IMR-90 (cell line): ENCODE measurements at regions not wholly inside any gene's neighbourhood (a gene's known extent, or its start where the extent isn't known, plus 50 kb on each side); places are given as distances from the start of the nearest gene placed in this dataset.

Source experiments
- BHLHE40 ChIP-seq: fragments of 150-350 bp; IDR thresholded peaks from 2 replicates; pipeline ENCODE4 v1.6.1; 2016; ENCODE audit warnings: mild to moderate bottlenecking, low read depth, low read length
- CEBPB ChIP-seq: IDR thresholded peaks from 2 replicates; pipeline ENCODE4 v1.6.1; 2012; ENCODE audit warnings: low read depth, low read length, improper control_type of control experiment
- CTCF ChIP-seq: conservative IDR thresholded peaks from 2 replicates; pipeline ENCODE4 v1.5.1; 2012; ENCODE audit warnings: mild to moderate bottlenecking, low read depth, low read length, improper control_type of control experiment
- ELK1 ChIP-seq: fragments of 150-350 bp; IDR thresholded peaks from 2 replicates; pipeline ENCODE4 v1.6.1; 2016; ENCODE audit warnings: low read depth, mild to moderate bottlenecking, low read length, moderate library complexity, borderline replicate concordance
- FOS ChIP-seq: fragments of 150-350 bp; IDR thresholded peaks from 2 replicates; pipeline ENCODE4 v1.6.1; 2016; ENCODE audit warnings: low read depth, low read length
- MAFK ChIP-seq: IDR thresholded peaks from 2 replicates; pipeline ENCODE4 v1.6.1; 2012; ENCODE audit warnings: low read depth, low read length, improper control_type of control experiment
- MXI1 ChIP-seq: IDR thresholded peaks from 2 replicates; pipeline ENCODE4 v1.6.1; 2012; ENCODE audit warnings: low read depth, mild to moderate bottlenecking, low read length, moderate library complexity, borderline replicate concordance
- NFE2L2 ChIP-seq: fragments of 150-350 bp; IDR thresholded peaks from 2 replicates; pipeline ENCODE4 v1.6.1; 2016; ENCODE audit warnings: low read depth, mild to moderate bottlenecking, low read length
- POLR2A ChIP-seq: IDR thresholded peaks from 2 replicates; pipeline ENCODE4 v1.6.1; 2012; ENCODE audit warnings: mild to moderate bottlenecking, low read depth, low read length
- RAD21 ChIP-seq: IDR thresholded peaks from 2 replicates; pipeline ENCODE4 v1.6.1; 2012; ENCODE audit warnings: low read length, improper control_type of control experiment
- RCOR1 ChIP-seq: IDR thresholded peaks from 2 replicates; pipeline ENCODE4 v1.6.1; 2012; ENCODE audit warnings: mild to moderate bottlenecking, low read length, improper control_type of control experiment; ENCODE audit not compliant: insufficient replicate concordance
- RFX5 ChIP-seq: IDR thresholded peaks from 2 replicates; pipeline ENCODE4 v1.8.0; 2012; ENCODE audit warnings: low read depth, mild to moderate bottlenecking, low read length, moderate library complexity
- SMC3 ChIP-seq: fragments of 150-350 bp; IDR thresholded peaks from 2 replicates; pipeline ENCODE4 v1.6.1; 2016; ENCODE audit warnings: low read depth, mild to moderate bottlenecking, antibody characterized with exemption, low read length, moderate library complexity
- USF2 ChIP-seq: fragments of 150-350 bp; IDR thresholded peaks from 2 replicates; pipeline ENCODE4 v1.6.1; 2017; ENCODE audit warnings: mild to moderate bottlenecking, antibody characterized with exemption, low read length, low read depth

- no peak for TF ChIP-seq POLR2A
- TF ChIP-seq CTCF, result peak; percentile 22; the same call in 1 of the 2 replicates
- no peak for TF ChIP-seq RFX5
- TF ChIP-seq RAD21, result no peak
- TF ChIP-seq CEBPB, result no peak
- peak; percentile 12 for TF ChIP-seq RCOR1
- no peak for TF ChIP-seq MAFK
- TF ChIP-seq SMC3, result no peak
- TF ChIP-seq USF2, result no peak
- no peak for TF ChIP-seq FOS
- no peak for TF ChIP-seq ELK1
- peak; percentile 53; the same call in 1 of the 2 replicates for TF ChIP-seq MXI1
- peak; percentile 10; the same call in 1 of the 2 replicates for TF ChIP-seq BHLHE40
- TF ChIP-seq NFE2L2, result no peak
Observed at GRCh38 chr1:201655243-201655642, 116.3 kb downstream of the NAV1 start.
